ENCODE measurements at regions not wholly inside any gene's neighbourhood (a gene's known extent, or its start where the extent isn't known, plus 50 kb on each side); places are given as distances from the start of the nearest gene placed in this dataset.

DNA sequence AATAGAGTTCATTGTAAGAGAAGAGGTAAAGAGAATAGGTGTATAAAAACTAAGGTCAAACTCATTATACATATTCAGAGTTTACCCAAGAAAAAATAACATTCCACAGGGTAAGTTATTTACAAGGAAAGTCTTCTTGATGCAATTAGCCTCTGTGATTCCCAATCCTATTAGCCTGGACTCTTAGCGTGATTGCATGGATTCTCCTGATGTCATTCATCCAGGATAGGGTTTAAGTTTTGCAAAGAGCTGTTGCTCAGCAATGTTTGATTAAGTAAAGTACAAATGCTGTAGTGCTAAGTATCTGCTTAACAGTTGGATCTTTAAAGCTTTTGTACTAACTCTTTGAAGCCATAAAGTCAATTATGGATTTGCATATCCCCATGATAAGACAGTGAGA lies 767.8 kb upstream of the LUZP2 start:
- no peak for DNase-seq (ENCODE audit: extremely low read depth, low read depth)
- no peak overlapping the region for H3K4me3 ChIP-seq (replicated peaks; ENCODE audit: low read depth, low read length)
- TF ChIP-seq, protein P1, sequence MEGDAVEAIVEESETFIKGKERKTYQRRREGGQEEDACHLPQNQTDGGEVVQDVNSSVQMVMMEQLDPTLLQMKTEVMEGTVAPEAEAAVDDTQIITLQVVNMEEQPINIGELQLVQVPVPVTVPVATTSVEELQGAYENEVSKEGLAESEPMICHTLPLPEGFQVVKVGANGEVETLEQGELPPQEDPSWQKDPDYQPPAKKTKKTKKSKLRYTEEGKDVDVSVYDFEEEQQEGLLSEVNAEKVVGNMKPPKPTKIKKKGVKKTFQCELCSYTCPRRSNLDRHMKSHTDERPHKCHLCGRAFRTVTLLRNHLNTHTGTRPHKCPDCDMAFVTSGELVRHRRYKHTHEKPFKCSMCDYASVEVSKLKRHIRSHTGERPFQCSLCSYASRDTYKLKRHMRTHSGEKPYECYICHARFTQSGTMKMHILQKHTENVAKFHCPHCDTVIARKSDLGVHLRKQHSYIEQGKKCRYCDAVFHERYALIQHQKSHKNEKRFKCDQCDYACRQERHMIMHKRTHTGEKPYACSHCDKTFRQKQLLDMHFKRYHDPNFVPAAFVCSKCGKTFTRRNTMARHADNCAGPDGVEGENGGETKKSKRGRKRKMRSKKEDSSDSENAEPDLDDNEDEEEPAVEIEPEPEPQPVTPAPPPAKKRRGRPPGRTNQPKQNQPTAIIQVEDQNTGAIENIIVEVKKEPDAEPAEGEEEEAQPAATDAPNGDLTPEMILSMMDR (IDR thresholded peaks at IDR 0.05; ENCODE audit: low read depth, low read length, missing control alignments): no peak

DNA sequence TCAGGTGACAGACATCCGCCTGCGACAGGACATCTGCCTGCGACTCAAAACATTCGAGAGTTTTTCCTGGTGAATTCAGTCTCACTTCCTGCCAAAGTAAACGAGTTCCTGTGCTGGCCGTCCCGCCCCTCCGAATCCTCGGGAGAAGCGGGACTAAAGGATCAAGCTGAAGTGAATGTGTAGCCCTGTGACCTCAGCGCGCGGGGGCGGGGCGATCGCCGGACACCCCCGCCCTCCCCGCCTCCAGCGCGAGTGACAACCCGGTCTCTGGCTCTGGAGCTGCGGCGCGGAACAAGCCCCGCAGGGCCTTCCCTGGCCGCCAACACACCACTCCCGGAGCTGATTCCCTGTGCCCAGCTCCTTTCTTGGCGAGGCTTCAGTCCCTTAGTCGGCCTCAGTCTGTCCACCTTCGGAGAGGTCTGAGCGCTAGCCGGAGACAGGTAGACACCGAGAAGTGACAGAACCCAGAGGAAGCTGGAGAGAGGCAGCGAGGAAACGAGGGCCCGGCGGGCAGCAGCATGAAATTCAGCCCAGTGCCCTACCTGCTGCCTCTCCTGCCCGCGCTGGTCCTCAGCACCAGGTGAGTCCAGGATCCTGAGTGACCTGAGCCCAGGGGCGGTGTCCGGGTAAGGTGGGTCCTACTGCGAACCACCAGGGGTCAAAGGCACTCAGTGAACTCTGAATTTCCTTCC lies 766.4 kb upstream of the LUZP2 start:
- no peak overlapping the region for H3K4me3 ChIP-seq (replicated peaks; ENCODE audit: low read depth, low read length)
- TF ChIP-seq, protein P1 (IDR thresholded peaks at IDR 0.05; ENCODE audit: low read depth, low read length, missing control alignments): no peak
- DNase-seq (ENCODE audit: extremely low read depth, low read depth): no peak

DNA sequence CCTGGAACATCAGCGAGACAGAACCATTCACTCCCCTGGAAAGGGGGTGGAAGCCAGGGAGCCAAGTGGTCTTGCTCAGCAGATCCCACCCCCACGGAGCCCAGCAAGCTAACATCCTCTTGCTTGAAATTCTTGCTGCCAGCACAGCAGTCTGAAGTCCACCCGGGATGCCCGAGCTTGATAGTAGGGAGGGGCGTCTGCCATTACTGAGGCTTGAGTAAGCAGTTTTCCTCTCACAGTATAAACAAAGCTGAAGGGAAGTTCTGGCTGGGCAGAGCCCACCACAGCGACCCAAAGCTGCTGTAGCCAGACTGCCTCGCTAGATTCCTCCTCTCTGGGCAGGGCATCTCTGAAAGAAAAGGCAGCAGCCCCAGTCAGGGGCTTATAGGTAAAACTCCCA lies 764.8 kb upstream of the LUZP2 start:
- TF ChIP-seq, protein P1 (IDR thresholded peaks at IDR 0.05; ENCODE audit: low read depth, low read length, missing control alignments): no peak
- DNase-seq (ENCODE audit: extremely low read depth, low read depth): no peak
- no peak overlapping the region for H3K4me3 ChIP-seq (replicated peaks; ENCODE audit: low read depth, low read length)

DNA sequence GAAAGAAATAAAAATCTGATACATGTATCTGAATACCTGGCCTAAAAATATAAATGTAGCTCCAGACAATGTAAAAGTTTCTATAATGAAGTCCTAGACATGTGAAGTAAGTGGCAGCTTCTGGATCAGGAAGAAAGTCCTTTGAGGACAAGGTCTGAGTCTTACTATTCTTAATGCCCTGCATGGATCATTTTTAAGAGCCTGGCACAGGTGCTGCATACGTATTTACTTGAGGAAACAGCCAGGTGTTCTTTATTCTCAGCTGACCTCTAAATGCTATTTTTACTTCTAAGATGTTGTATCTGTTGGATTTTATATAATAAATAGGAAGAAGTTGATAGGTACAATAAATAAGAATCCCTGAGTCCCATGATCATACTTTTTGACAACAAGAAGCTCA lies 750.0 kb upstream of the LUZP2 start:
- H3K4me3 ChIP-seq (replicated peaks; ENCODE audit: low read depth, low read length): no peak overlapping the region
- no peak for DNase-seq (ENCODE audit: extremely low read depth, low read depth)
- TF ChIP-seq, protein P1 (IDR thresholded peaks at IDR 0.05; ENCODE audit: low read depth, low read length, missing control alignments): no peak

DNA sequence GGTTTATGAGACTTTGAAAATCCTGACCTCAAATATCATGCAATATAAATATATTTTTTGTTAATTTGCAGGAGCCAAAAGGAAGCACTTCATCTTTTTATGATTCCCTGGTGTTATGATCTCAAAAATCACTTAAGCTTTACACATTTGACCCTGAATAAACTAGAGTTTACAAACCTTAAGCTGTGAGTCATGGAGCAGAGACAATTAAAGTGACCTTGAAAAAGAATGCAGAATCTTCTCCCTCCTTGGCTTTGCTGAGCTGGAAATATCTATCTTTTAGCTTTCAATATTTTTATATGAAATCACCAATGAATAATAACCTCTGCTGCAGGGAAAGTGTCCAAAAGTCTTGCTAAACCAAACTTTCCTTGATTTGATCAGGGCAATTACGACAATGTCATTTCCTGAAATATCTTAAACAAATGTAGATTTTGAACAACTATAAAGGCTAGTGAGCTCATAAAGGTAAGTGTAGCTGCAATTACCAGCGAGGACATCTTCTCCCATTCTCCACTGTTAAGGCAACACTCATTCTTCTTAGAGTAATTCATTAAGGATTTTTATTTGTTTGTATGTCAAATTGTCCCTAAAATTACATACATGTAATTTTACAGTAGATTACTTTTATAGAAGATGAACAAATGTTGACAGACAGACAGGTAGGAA lies 747.0 kb upstream of the LUZP2 start:
- H3K4me3 ChIP-seq (replicated peaks; ENCODE audit: low read depth, low read length): no peak overlapping the region
- DNase-seq (ENCODE audit: extremely low read depth, low read depth): no peak
- TF ChIP-seq, protein P1 (IDR thresholded peaks at IDR 0.05; ENCODE audit: low read depth, low read length, missing control alignments): no peak

DNA sequence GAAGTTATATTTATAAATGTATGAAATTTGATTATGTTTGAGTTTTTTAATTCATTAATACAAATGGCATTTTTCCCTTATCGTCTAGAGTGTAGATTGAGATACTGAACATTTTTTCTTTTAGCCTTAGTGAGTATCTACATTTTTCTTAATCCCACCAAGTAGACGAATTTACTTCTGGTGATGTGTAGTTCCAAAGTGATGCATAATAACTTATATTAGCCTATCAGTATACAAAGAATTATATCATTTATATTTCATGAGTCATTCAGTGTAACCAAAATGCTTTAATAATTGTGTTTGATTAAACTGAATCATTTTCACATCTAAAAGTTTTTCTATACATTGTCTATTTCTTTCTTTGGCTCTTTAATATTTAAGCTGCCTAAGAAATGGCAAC lies 745.6 kb upstream of the LUZP2 start:
- TF ChIP-seq, protein P1 (IDR thresholded peaks at IDR 0.05; ENCODE audit: low read depth, low read length, missing control alignments): no peak
- H3K4me3 ChIP-seq (replicated peaks; ENCODE audit: low read depth, low read length): no peak overlapping the region

More for the DNA sequence above, 745.6 kb upstream of the LUZP2 start:
- no peak for DNase-seq (ENCODE audit: extremely low read depth, low read depth)

All from HFF-Myc (cell line).